ENCODE measurements at regions not wholly inside any gene's neighbourhood (a gene's known extent, or its start where the extent isn't known, plus 50 kb on each side); places are given as distances from the start of the nearest gene placed in this dataset.

- CTCF ChIA-PET = no interaction called here
- Histone ChIP-seq H3F3A (ENCODE audit: insufficient read depth, low read depth) (no peaks in the 10 kb centered on the region), H3K27me3 (ENCODE audit: insufficient read depth, low read depth) (no peaks in the 10 kb centered on the region), H3K9me2 (ENCODE audit: insufficient read depth) (no peaks in the 10 kb centered on the region), H3K27ac (no peak overlapping the region), H4K20me1 (ENCODE audit: insufficient read depth) (no peaks in the 10 kb centered on the region), H3K79me2 (ENCODE audit: low read depth) (no peaks in the 10 kb centered on the region), H3K4me2 (no peak overlapping the region), H3K4me1 (replicated peaks; ENCODE audit: insufficient read depth) (peaks cover 15% of the 10 kb centered on the region), H3K4me3 (no peak overlapping the region), H2AFZ (no peak overlapping the region), H3K9me3 (ENCODE audit: insufficient read depth, low read depth) (no peaks in the 10 kb centered on the region), H3K36me3 (ENCODE audit: low read depth) (no peaks in the 10 kb centered on the region)
- DNase-seq = no peak
- BruUV-seq (replicated peaks) = no TSS peak
- POLR2A ChIA-PET (ENCODE audit: unreplicated experiment) = no interaction called here
- no peak for TF ChIP-seq CTCF (conservative IDR thresholded peaks at IDR 0.05)
- no peak for TF ChIP-seq EZH2 (IDR thresholded peaks at IDR 0.05; ENCODE audit: low read depth)
- intact Hi-C loops (cut with micrococcal nuclease; ENCODE audit: unreplicated experiment) = no loop called here
Measured at GRCh38 chr6:40948570-40948969, 90.5 kb downstream of the UNC5CL start.

- Histone ChIP-seq H3K4me2 (no peak overlapping the region), H3K9me3 (ENCODE audit: insufficient read depth, low read depth) (no peaks in the 10 kb centered on the region), H3K79me2 (ENCODE audit: low read depth) (no peaks in the 10 kb centered on the region), H3K27ac (no peak overlapping the region), H3K27me3 (ENCODE audit: insufficient read depth, low read depth) (no peaks in the 10 kb centered on the region), H3K4me1 (replicated peaks; ENCODE audit: insufficient read depth) (peaks cover 15% of the 10 kb centered on the region), H2AFZ (no peak overlapping the region), H3K9me2 (ENCODE audit: insufficient read depth) (no peaks in the 10 kb centered on the region), H3F3A (ENCODE audit: insufficient read depth, low read depth) (no peaks in the 10 kb centered on the region), H3K4me3 (no peak overlapping the region), H3K36me3 (ENCODE audit: low read depth) (no peaks in the 10 kb centered on the region), H4K20me1 (ENCODE audit: insufficient read depth) (no peaks in the 10 kb centered on the region)
- TF ChIP-seq CTCF (conservative IDR thresholded peaks at IDR 0.05) (no peak), EZH2 (IDR thresholded peaks at IDR 0.05; ENCODE audit: low read depth) (no peak)
- no TSS peak for BruUV-seq (replicated peaks)
- CTCF ChIA-PET = interaction anchor here (0.8 kb wide), 1 partner anchor 81 kb away, joined by 3 read pairs; no protein-coding TSS in a partner anchor
- POLR2A ChIA-PET (ENCODE audit: unreplicated experiment) = no interaction called here
- intact Hi-C loops (cut with micrococcal nuclease; ENCODE audit: unreplicated experiment) = no loop called here
- DNase-seq = no peak
Measured at GRCh38 chr6:40947876-40948526, 91.0 kb downstream of the UNC5CL start.

GRCh38 chr6:40946738-40947301 lies 92.2 kb downstream of the UNC5CL start:
- TF ChIP-seq CTCF (conservative IDR thresholded peaks at IDR 0.05) (no peak), EZH2 (IDR thresholded peaks at IDR 0.05; ENCODE audit: low read depth) (no peak)
- H3K27ac ChIP-seq = no peak overlapping the region

More at GRCh38 chr6:40946738-40947301, 92.2 kb downstream of the UNC5CL start:
- no peaks in the 10 kb centered on the region for H4K20me1 ChIP-seq (ENCODE audit: insufficient read depth)
- H3K27me3 ChIP-seq (ENCODE audit: insufficient read depth, low read depth) = no peaks in the 10 kb centered on the region
- H2AFZ ChIP-seq = no peak overlapping the region
- H3K4me2 ChIP-seq = no peak overlapping the region
- H3K9me2 ChIP-seq (ENCODE audit: insufficient read depth) = no peaks in the 10 kb centered on the region
- ChIA-PET CTCF (no interaction called here), POLR2A (ENCODE audit: unreplicated experiment) (no interaction called here)
- intact Hi-C loops (cut with micrococcal nuclease; ENCODE audit: unreplicated experiment) = no loop called here
- no TSS peak for BruUV-seq (replicated peaks)
- H3K9me3 ChIP-seq (ENCODE audit: insufficient read depth, low read depth) = no peaks in the 10 kb centered on the region
- H3K36me3 ChIP-seq (ENCODE audit: low read depth) = no peaks in the 10 kb centered on the region
- no peak for DNase-seq
- peaks cover 14% of the 10 kb centered on the region for H3K4me1 ChIP-seq (replicated peaks; ENCODE audit: insufficient read depth)
- H3F3A ChIP-seq (ENCODE audit: insufficient read depth, low read depth) = no peaks in the 10 kb centered on the region
- no peak overlapping the region for H3K4me3 ChIP-seq
- no peaks in the 10 kb centered on the region for H3K79me2 ChIP-seq (ENCODE audit: low read depth)

All from PC-9 (cell line).